A673 (cell line): ENCODE measurements at regions not wholly inside any gene's neighbourhood (a gene's known extent, or its start where the extent isn't known, plus 50 kb on each side); places are given as distances from the start of the nearest gene placed in this dataset.

ENCODE experiments used
- CTCF ChIP-seq: fragments of 300-800, 200-600 bp; sonication (generic); conservative IDR thresholded peaks from 2 replicates; pipeline ENCODE4 v1.5.1; 2017; ENCODE audit warnings: low read depth, mild to moderate bottlenecking, antibody characterized with exemption, low read length, moderate library complexity, mixed read lengths
- EZH2 ChIP-seq: fragments of 200-600 bp; sonication (generic); IDR thresholded peaks from 2 replicates; pipeline ENCODE4 v1.6.1; 2017; ENCODE audit warnings: borderline replicate concordance, low read depth, mild to moderate bottlenecking, mixed read lengths, antibody characterized with exemption, low read length; ENCODE audit not compliant: poor library complexity, severe bottlenecking

- TF ChIP-seq CTCF, result no peak
- TF ChIP-seq EZH2, result no peak
These were observed 1628.7 kb downstream of the MAT2B start for GRCh38 chr5:165134155-165134554.
